GM12864 (cell line): ENCODE measurements at regions not wholly inside any gene's neighbourhood (a gene's known extent, or its start where the extent isn't known, plus 50 kb on each side); places are given as distances from the start of the nearest gene placed in this dataset.

ENCODE experiments used
- DNase-seq: peaks from one replicate; pipeline ENCODE4 v3.0.0-alpha.2; 2011; ENCODE audit warnings: low read depth
- H3K4me3 ChIP-seq: 2 replicates; pipeline ENCODE4 v1.5.1; 2011; ENCODE audit warnings: mild to moderate bottlenecking, low read depth, low read length, control low read depth
- TF ChIP-seq, protein P1 (sequence below): IDR thresholded peaks from 2 replicates; pipeline ENCODE4 v1.5.1; 2011; ENCODE audit warnings: low read depth, mild to moderate bottlenecking, moderate library complexity, low read length, control low read depth, inconsistent platforms; ENCODE audit errors: missing control alignments

GRCh38 chr7:115117748-115118147 lies 195.9 kb downstream of the MDFIC start:
- H3K4me3 ChIP-seq, result no peak overlapping the region
- no peak for DNase-seq
- TF ChIP-seq, protein P1, sequence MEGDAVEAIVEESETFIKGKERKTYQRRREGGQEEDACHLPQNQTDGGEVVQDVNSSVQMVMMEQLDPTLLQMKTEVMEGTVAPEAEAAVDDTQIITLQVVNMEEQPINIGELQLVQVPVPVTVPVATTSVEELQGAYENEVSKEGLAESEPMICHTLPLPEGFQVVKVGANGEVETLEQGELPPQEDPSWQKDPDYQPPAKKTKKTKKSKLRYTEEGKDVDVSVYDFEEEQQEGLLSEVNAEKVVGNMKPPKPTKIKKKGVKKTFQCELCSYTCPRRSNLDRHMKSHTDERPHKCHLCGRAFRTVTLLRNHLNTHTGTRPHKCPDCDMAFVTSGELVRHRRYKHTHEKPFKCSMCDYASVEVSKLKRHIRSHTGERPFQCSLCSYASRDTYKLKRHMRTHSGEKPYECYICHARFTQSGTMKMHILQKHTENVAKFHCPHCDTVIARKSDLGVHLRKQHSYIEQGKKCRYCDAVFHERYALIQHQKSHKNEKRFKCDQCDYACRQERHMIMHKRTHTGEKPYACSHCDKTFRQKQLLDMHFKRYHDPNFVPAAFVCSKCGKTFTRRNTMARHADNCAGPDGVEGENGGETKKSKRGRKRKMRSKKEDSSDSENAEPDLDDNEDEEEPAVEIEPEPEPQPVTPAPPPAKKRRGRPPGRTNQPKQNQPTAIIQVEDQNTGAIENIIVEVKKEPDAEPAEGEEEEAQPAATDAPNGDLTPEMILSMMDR, result no peak

DNA sequence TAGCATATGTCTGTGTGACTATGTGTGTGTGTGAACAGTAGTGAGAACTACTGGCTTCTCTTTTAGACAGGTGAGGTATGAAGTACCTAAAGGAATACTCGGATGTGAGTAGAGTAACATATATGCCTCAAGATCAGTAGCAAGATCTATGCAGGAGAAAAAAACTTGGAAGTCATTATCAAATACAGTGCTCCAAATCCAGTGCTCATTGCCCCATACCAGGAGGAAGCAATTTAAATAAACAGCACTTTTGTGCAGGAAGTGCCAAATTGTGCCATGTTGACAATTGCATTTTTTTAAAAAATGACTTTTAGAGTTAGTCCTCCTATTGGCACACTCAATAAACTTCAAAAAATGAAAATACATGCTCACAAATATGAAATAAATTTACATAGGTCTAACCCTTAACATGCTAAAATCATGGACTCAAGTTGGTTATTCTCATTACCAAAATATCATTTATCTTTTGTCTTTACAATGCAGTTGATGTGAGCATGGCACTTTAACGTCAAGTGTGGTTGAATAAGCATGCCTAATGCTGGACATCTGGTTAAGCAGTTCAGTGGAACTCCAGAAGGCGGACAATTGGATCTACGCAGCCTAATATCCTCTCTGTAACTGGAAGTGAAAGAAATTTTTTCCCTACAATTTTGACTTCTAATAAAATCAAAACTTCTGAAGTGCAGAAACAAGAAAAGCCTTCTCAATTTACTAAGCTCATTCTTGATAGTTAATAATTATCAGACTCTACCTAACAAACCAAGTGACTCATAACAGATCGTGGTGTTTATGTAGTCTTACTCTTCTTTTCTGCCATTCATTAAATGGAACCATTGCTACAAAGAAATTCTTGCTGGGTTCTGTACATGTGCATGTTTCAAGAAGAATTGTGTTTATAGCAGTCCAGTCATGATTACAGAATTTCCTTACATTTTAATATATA lies 195.2 kb downstream of the MDFIC start:
- H3K4me3 ChIP-seq, result no peak overlapping the region
- DNase-seq, result no peak
- TF ChIP-seq, protein P1, result no peak

- no peak overlapping the region for H3K4me3 ChIP-seq
- DNase-seq, result no peak
- TF ChIP-seq, protein P1, result no peak
Measured at GRCh38 chr7:115113776-115114175, 191.9 kb downstream of the MDFIC start.

DNA sequence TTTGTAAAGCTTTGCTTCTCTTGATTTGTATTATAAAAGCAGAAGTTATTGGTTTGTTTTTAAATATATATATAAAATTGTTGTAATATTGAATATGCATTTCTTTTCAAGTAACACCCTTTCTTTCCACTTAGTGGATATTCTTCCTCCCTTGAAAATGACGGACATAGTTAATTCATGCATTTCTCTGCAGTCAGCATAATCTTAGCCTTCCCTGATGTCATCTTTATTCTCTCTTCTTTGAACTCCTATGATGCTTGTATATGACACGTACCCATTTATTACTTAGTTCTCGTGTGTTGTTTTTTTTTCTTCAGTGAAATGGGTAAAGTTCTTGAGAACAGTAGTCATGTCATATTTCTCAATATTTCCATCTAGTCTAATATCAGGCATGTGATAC lies 191.2 kb downstream of the MDFIC start:
- no peak overlapping the region for H3K4me3 ChIP-seq
- TF ChIP-seq, protein P1, result no peak
- DNase-seq, result no peak

GRCh38 chr7:115110523-115110922 lies 188.6 kb downstream of the MDFIC start:
- DNase-seq, result no peak
- no peak overlapping the region for H3K4me3 ChIP-seq
- TF ChIP-seq, protein P1, result no peak

DNA sequence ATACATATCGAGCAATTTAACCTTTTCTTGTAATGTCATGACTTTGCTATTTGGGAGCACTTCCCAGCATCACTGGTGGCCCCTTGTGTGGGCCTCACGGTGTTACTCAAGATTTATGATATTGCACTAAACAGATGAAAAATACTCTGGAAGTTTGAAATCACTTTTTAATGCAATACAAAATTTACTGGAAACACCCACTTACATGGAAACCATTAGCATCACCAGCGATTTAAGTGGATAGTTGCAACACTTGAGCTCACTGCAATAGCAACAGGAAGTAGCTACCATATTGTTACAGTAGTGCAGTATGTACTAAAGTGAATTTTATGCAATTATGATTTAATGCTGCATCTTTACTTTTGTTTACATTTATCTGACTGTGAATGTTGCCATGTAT lies 184.4 kb downstream of the MDFIC start:
- no peak for DNase-seq
- no peak overlapping the region for H3K4me3 ChIP-seq
- TF ChIP-seq, protein P1, result no peak

GRCh38 chr7:115102738-115103137 lies 180.8 kb downstream of the MDFIC start:
- DNase-seq, result no peak
- H3K4me3 ChIP-seq, result no peak overlapping the region
- TF ChIP-seq, protein P1, result no peak
